Ecto neural progenitor cell (in vitro differentiated cells): ENCODE measurements at regions not wholly inside any gene's neighbourhood (a gene's known extent, or its start where the extent isn't known, plus 50 kb on each side); places are given as distances from the start of the nearest gene placed in this dataset.

Experiments used
- DNase-seq: peaks from one replicate; pipeline ENCODE4 v3.0.0-alpha.2; 2018; ENCODE audit warnings: low spot score

- DNase-seq: no peak
Measured at GRCh38 chr13:62093984-62094780, 678.5 kb upstream of the PCDH20 start.

- DNase-seq: no peak
Measured at GRCh38 chr13:62092949-62093348, 677.3 kb upstream of the PCDH20 start.

- DNase-seq: no peak
Measured at GRCh38 chr13:62092536-62092935, 676.9 kb upstream of the PCDH20 start.

GRCh38 chr13:62088165-62088564 is 672.5 kb upstream of the PCDH20 start:
- no peak for DNase-seq

DNA sequence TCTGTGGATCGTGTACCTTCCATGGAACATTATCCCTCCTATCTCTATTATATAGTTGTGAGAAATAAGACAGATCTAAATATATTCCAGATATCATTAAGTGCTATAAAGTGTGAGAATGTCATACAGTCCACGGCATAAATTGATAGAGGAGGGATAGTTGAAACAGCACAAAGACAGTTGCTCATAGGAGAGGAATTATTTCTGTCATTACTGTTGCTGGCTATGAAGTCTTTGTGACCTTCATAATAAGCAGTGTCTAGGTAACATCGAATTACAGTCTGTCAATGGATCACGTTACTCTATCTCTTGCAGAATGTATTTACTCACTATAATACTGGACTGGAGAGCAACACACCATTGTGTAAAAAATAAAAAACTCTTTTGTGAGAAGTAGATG is 671.5 kb upstream of the PCDH20 start:
- no peak for DNase-seq

- DNase-seq: no peak
Measured at GRCh38 chr13:62085337-62086229, 669.9 kb upstream of the PCDH20 start.

DNA sequence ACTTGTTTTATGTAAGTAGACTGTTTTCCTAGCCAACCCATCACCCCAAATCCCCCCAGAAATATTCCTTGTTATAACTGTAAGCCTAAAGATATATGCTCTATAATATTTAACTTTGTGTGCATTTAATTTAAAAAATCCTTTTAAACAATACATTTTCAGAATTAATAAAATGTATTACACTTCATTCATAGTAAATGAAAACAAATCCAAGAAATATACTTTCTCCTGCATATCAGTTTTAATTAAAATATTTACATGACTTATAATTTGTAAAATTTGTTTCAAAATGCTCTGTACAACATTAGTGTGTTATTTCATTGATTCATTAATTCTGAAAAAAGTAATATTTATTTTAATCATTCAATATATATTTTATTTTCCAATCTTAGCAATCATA is 669.1 kb upstream of the PCDH20 start:
- DNase-seq: no peak

- no peak for DNase-seq
Measured at GRCh38 chr13:62067821-62068220, 652.2 kb upstream of the PCDH20 start.

DNA sequence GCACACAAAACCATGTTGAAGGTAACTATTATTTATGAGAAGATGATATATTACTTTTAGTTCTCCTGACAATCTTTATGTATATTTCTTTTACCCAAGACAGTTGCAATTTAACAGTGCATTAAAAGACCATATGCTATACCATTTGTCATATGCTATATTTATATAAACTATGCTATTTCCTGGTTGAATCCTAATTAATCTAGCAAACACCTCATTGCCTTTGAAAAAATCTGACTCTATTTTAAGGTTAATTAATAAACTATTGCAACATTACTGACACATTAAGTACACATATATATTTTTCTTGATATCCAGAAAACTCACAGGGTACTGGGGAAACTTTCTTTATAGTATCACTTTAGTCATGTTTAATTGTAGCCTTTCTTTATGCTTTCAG is 649.4 kb upstream of the PCDH20 start:
- no peak for DNase-seq

- no peak for DNase-seq
Measured at GRCh38 chr13:62061751-62062150, 646.1 kb upstream of the PCDH20 start.

DNA sequence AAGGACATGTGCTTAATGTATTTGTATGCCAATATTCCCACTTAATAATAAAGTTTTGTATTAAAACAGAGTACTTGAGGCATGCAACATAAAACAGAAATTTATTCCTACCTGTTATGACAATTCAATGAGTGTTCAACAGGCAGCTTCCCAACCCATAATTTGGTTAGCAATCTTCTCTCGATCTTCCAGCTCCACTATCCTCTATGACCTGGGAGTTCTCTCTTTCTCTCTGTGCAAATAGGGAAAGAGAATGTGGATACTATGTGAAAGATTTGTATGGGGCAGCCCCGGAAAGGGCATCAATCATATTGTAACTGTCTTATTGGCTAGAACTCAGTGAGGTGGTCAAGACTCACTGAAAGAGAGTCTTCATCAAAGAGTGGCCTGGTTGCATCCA is 644.9 kb upstream of the PCDH20 start:
- no peak for DNase-seq

GRCh38 chr13:62057286-62057685 is 641.6 kb upstream of the PCDH20 start:
- no peak for DNase-seq

DNA sequence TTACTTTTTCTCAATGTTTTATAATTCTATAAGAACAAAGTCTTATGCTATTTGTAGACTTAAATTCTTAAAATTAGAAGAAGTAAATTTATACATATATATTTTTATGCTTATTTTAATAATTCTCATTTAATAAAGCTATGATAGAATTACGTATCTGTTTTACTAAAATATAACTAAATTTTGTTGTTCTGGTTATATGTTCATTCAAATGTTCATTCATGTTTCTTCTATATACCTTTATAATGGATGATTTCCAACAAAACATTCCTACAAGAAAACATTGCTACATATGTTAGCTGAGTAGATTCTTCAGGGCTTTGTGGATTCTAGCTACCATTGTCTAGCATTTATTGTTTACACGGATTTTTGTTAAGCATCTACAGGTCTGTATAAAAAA is 634.3 kb upstream of the PCDH20 start:
- DNase-seq: no peak

- no peak for DNase-seq
Measured at GRCh38 chr13:62046512-62046911, 630.9 kb upstream of the PCDH20 start.

- no peak for DNase-seq
Measured at GRCh38 chr13:62043600-62043999, 628.0 kb upstream of the PCDH20 start.

DNA sequence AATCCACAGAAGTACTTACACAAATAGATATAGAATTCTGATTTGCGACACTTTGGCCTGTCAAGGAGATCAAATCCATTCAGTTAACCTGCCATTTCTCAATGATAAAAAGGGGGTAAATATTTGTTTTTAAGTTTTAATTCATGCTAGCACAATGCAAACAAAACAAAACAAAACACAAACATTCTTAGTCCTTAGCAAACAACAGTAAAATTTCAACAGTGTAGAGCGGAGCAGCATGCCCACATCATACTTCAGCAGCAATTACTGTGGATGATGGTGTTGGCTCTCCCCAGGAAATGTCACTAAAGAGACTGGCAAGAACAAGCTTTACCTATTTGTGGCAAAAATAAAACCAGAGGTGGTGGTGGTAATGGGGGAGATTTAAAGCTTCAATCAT is 625.2 kb upstream of the PCDH20 start:
- no peak for DNase-seq

GRCh38 chr13:62040078-62040477 is 624.4 kb upstream of the PCDH20 start:
- no peak for DNase-seq

DNA sequence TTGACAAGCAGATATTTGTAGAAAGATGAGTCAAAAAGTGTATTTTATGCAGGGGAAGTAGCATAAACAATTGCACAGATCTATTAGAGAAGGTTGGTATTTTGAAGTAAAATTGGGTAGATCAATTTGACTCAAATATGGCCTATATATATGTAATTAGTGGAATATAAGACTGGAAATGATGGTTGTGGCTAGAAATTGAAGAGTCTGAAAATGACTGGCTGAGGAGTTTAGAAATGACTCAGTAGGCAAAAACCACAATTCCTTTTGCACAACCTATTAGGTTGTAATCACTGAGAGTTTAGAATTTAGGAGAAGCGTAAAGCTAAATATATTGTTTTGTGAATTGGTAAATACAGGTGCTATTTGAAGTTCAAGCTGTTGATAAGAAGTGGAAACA is 622.6 kb upstream of the PCDH20 start:
- no peak for DNase-seq

- DNase-seq: no peak
Measured at GRCh38 chr13:62035981-62036380, 620.3 kb upstream of the PCDH20 start.

GRCh38 chr13:62033934-62034333 is 618.3 kb upstream of the PCDH20 start:
- no peak for DNase-seq

DNA sequence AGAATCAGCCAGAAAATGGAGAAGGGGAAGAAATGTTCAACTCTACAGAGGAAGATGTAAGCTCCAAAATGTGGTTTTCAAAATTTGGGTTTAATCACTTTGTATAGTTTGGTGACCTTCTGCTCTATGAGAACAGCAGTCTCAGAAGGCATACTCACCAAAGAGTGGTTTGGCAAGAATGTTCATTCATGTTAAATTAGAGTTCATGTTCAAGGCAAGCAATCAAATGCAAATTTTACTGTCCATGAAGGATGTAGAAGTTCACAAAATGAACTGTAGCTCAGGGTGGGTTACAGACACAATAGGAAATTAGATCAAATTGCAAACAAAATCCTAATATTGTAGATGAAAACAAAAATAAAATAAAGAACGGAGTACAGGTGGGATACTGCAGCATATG is 606.7 kb upstream of the PCDH20 start:
- no peak for DNase-seq

- DNase-seq: no peak
Measured at GRCh38 chr13:62019858-62020257, 604.2 kb upstream of the PCDH20 start.

DNA sequence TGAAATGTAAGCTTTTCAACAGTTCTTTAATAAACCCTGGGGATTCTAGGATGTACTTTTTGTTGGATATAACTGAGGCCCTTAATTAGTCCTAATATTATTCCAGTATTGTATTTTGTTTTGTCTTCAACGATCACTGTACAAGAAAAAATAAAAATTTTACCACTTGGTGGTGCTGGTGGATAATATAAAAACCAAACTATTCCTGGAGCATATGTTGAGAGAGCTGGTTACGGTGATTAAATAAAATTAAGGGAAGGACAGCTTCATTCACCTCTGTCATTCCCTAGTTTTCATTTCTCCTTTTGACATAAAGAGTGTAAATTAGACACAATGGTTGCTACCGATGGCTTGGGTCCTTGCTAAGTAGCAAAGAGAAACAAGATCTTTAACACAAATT is 598.6 kb upstream of the PCDH20 start:
- DNase-seq: no peak
